ENCODE measurements at regions not wholly inside any gene's neighbourhood (a gene's known extent, or its start where the extent isn't known, plus 50 kb on each side); places are given as distances from the start of the nearest gene placed in this dataset.

- H3K9me2 ChIP-seq (ENCODE audit: insufficient read depth, low read length): no peaks in the 10 kb centered on the region
- H3K4me1 ChIP-seq (ENCODE audit: insufficient read depth, low read length, poor library complexity, severe bottlenecking): no peaks in the 10 kb centered on the region
- H3K9me3 ChIP-seq (ENCODE audit: low read length): no peaks in the 10 kb centered on the region
- no TSS peak for BruUV-seq (replicated peaks)
- no peak for DNase-seq (ENCODE audit: low spot score)
- ChIA-PET POLR2A (interaction anchor here (1.4 kb wide), 1 partner anchor 25 kb away, joined by 3 read pairs; no protein-coding TSS in a partner anchor), CTCF (ENCODE audit: unreplicated experiment) (no interaction called here)
- H3K36me3 ChIP-seq (ENCODE audit: insufficient read depth, low read length): no peaks in the 10 kb centered on the region
- no peak for TF ChIP-seq CTCF (conservative IDR thresholded peaks at IDR 0.05; ENCODE audit: low read length)
- no peaks in the 10 kb centered on the region for H4K20me1 ChIP-seq (ENCODE audit: insufficient read depth, low read length)
- H3K27ac ChIP-seq (ENCODE audit: low read depth, low read length, poor library complexity, severe bottlenecking): no peak overlapping the region
- no peak overlapping the region for H3K4me2 ChIP-seq (ENCODE audit: low read length)
- no peak overlapping the region for H3K4me3 ChIP-seq (ENCODE audit: low read depth, low read length, poor library complexity, severe bottlenecking)
- H3K79me2 ChIP-seq (ENCODE audit: insufficient read depth, low read depth, low read length): no peaks in the 10 kb centered on the region
- H2AFZ ChIP-seq (ENCODE audit: low read length): no peak overlapping the region
- intact Hi-C loops (cut with micrococcal nuclease; ENCODE audit: unreplicated experiment): no loop called here
These were observed 184.8 kb downstream of the GNAI1 start for GRCh38 chr7:80319461-80319860.

GRCh38 chr7:80318081-80318480, 183.4 kb downstream of the GNAI1 start:
- no peaks in the 10 kb centered on the region for H3K9me3 ChIP-seq (ENCODE audit: low read length)
- no peaks in the 10 kb centered on the region for H3K79me2 ChIP-seq (ENCODE audit: insufficient read depth, low read depth, low read length)
- no peaks in the 10 kb centered on the region for H3K36me3 ChIP-seq (ENCODE audit: insufficient read depth, low read length)
- intact Hi-C loops (cut with micrococcal nuclease; ENCODE audit: unreplicated experiment): no loop called here
- no peak overlapping the region for H3K4me2 ChIP-seq (ENCODE audit: low read length)
- no peak for TF ChIP-seq EZH2phosphoT487 (IDR thresholded peaks at IDR 0.05; ENCODE audit: borderline replicate concordance, low read depth, low read length)
- no peak for TF ChIP-seq CTCF (conservative IDR thresholded peaks at IDR 0.05; ENCODE audit: low read length)
- H3K4me1 ChIP-seq (ENCODE audit: insufficient read depth, low read length, poor library complexity, severe bottlenecking): no peaks in the 10 kb centered on the region
- no TSS peak for BruUV-seq (replicated peaks)
- no peak overlapping the region for H3K4me3 ChIP-seq (ENCODE audit: low read depth, low read length, poor library complexity, severe bottlenecking)
- H2AFZ ChIP-seq (ENCODE audit: low read length): no peak overlapping the region
- no peaks in the 10 kb centered on the region for H3K9me2 ChIP-seq (ENCODE audit: insufficient read depth, low read length)
- DNase-seq (ENCODE audit: low spot score): no peak
- no peaks in the 10 kb centered on the region for H4K20me1 ChIP-seq (ENCODE audit: insufficient read depth, low read length)
- CTCF ChIA-PET (ENCODE audit: unreplicated experiment): no interaction called here
- H3K27ac ChIP-seq (ENCODE audit: low read depth, low read length, poor library complexity, severe bottlenecking): no peak overlapping the region
- POLR2A ChIA-PET: no interaction called here

GRCh38 chr7:80316811-80317210, 182.2 kb downstream of the GNAI1 start:
- H2AFZ ChIP-seq (ENCODE audit: low read length): no peak overlapping the region
- H3K4me1 ChIP-seq (ENCODE audit: insufficient read depth, low read length, poor library complexity, severe bottlenecking): no peaks in the 10 kb centered on the region
- CTCF ChIA-PET (ENCODE audit: unreplicated experiment): no interaction called here
- intact Hi-C loops (cut with micrococcal nuclease; ENCODE audit: unreplicated experiment): no loop called here
- H4K20me1 ChIP-seq (ENCODE audit: insufficient read depth, low read length): no peaks in the 10 kb centered on the region
- no peak for DNase-seq (ENCODE audit: low spot score)
- H3K36me3 ChIP-seq (ENCODE audit: insufficient read depth, low read length): no peaks in the 10 kb centered on the region
- H3K79me2 ChIP-seq (ENCODE audit: insufficient read depth, low read depth, low read length): no peaks in the 10 kb centered on the region
- H3K4me3 ChIP-seq (ENCODE audit: low read depth, low read length, poor library complexity, severe bottlenecking): no peak overlapping the region
- no peaks in the 10 kb centered on the region for H3K9me3 ChIP-seq (ENCODE audit: low read length)
- H3K27ac ChIP-seq (ENCODE audit: low read depth, low read length, poor library complexity, severe bottlenecking): no peak overlapping the region
- TF ChIP-seq EZH2phosphoT487 (IDR thresholded peaks at IDR 0.05; ENCODE audit: borderline replicate concordance, low read depth, low read length): no peak
- TF ChIP-seq CTCF (conservative IDR thresholded peaks at IDR 0.05; ENCODE audit: low read length): no peak
- no peak overlapping the region for H3K4me2 ChIP-seq (ENCODE audit: low read length)
- no peaks in the 10 kb centered on the region for H3K9me2 ChIP-seq (ENCODE audit: insufficient read depth, low read length)
- POLR2A ChIA-PET: no interaction called here
- no TSS peak for BruUV-seq (replicated peaks)

All from OCI-LY7 (cell line).